CD4-positive, alpha-beta memory T cell (primary cell): ENCODE measurements at regions not wholly inside any gene's neighbourhood (a gene's known extent, or its start where the extent isn't known, plus 50 kb on each side); places are given as distances from the start of the nearest gene placed in this dataset.

ENCODE experiments used
- CTCF ChIA-PET: fragments of 350-600 bp; sonication (Branson Sonifier 250); formaldehyde crosslinking; loops from one replicate; lab custom pipeline; 2021; ENCODE audit warnings: inconsistent platforms; ENCODE audit not compliant: partially characterized antibody; lab: Charles Lee
- POLR2A ChIA-PET: fragments of 350-600 bp; sonication (Branson Sonifier 250); formaldehyde crosslinking; loops from one replicate; lab custom pipeline; 2021; ENCODE audit not compliant: partially characterized antibody; lab: Charles Lee
- DNase-seq, 5 donors: peaks; one replicate each; pipeline versions ENCODE4 v3.0.0 to v3.0.0-alpha.2; 2020 to 2022; ENCODE audit warnings: mixed read lengths in 1 of 5
- H3K27ac ChIP-seq: one replicate; pipeline ENCODE4 v1.7.0; 2013; ENCODE audit warnings: low read depth, low read length
- H3K27me3 ChIP-seq: 2 replicates; pipeline ENCODE4 v1.7.0; 2013; ENCODE audit warnings: mild to moderate bottlenecking, low read length, moderate library complexity; ENCODE audit not compliant: insufficient read depth
- H3K36me3 ChIP-seq: 2 replicates; pipeline ENCODE4 v1.7.0; 2013; ENCODE audit warnings: mild to moderate bottlenecking, low read length, moderate library complexity; ENCODE audit not compliant: insufficient read depth
- H3K4me1 ChIP-seq: 2 replicates; pipeline ENCODE4 v1.7.0; 2013; ENCODE audit warnings: mild to moderate bottlenecking, low read length, moderate library complexity; ENCODE audit not compliant: insufficient read depth
- H3K4me3 ChIP-seq, 2 donors: one replicate each; pipeline ENCODE4 v1.7.0; 2013; ENCODE audit warnings: low read length in 2 of 2, mild to moderate bottlenecking in 1 of 2
- H3K9me3 ChIP-seq, 2 donors: one replicate each; pipeline ENCODE4 v1.7.0; 2013; ENCODE audit warnings: low read length in 2 of 2, control low read depth in 1 of 2; ENCODE audit not compliant: control insufficient read depth in 1 of 2
- H3K27ac Mint-ChIP-seq, 7 donors: one replicate each; pipeline ENCODE4 v1.8.0; 2020 to 2021; ENCODE audit warnings: mixed read lengths in 7 of 7, mild to moderate bottlenecking in 6 of 7, inconsistent platforms in 3 of 7, moderate library complexity in 3 of 7
- H3K27me3 Mint-ChIP-seq, 2 donors: one replicate each; pipeline ENCODE4 v1.8.0; 2020 to 2021; ENCODE audit warnings: mixed read lengths in 2 of 2
- H3K36me3 Mint-ChIP-seq, 2 donors: one replicate each; pipeline ENCODE4 v1.8.0; 2020 to 2021; ENCODE audit warnings: mixed read lengths in 2 of 2, inconsistent platforms in 1 of 2, mild to moderate bottlenecking in 1 of 2
- H3K4me1 Mint-ChIP-seq, 4 donors: one replicate each; pipeline ENCODE4 v1.8.0; 2020 to 2021; ENCODE audit warnings: mixed read lengths in 4 of 4, mild to moderate bottlenecking in 1 of 4
- H3K4me3 Mint-ChIP-seq, 8 donors: one replicate each; pipeline ENCODE4 v1.8.0; 2020 to 2021; ENCODE audit warnings: mixed read lengths in 8 of 8, mild to moderate bottlenecking in 7 of 8, moderate library complexity in 6 of 8, inconsistent platforms in 3 of 8
- H3K9me3 Mint-ChIP-seq, 8 donors: one replicate each; pipeline ENCODE4 v1.8.0; 2020 to 2021; ENCODE audit warnings: mixed read lengths in 8 of 8, mild to moderate bottlenecking in 5 of 8, inconsistent platforms in 3 of 8, moderate library complexity in 1 of 8
- intact Hi-C: fragments of 100-400 bp; cut with micrococcal nuclease; formaldehyde crosslinking; loops from one replicate; pipeline ENCODE4 v1.15.1; 2023

DNA sequence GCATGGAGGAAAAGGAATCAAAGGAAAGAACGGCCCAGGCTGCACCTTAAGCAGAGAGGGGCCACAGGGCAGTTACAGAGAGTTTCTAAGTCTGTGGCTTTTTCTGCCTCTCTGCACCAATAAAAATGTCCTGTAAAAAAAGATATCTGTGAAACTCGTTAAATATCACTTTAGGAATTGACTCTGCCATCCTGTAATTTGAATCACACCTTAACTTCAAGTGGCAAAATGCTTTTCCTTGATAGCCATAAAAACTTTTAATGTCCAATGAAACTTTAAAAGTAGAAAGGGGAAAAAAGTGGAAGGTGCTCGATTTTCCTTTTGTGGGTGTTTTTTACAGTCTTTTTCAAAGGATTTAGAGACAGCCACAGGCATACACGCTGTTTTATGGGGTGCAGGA lies 255.7 kb downstream of the ARRDC4 start:
- Mint-ChIP-seq H3K27ac (no peak overlapping the region), H3K4me3 (no peak overlapping the region), H3K4me1 (no peaks in the 10 kb centered on the region), H3K27me3 (no peaks in the 10 kb centered on the region), H3K9me3 (peaks cover 0 to 5% (median 0%) of the 10 kb centered on the region in 8 donors), H3K36me3 (no peaks in the 10 kb centered on the region)
- no peaks in the 10 kb centered on the region for H3K9me3 ChIP-seq
- no peaks in the 10 kb centered on the region for H3K4me1 ChIP-seq
- H3K27ac ChIP-seq: no peak overlapping the region
- DNase-seq: no peak
- no peak overlapping the region for H3K4me3 ChIP-seq
- no peaks in the 10 kb centered on the region for H3K27me3 ChIP-seq
- ChIA-PET POLR2A (no interaction called here), CTCF (no interaction called here)
- no peaks in the 10 kb centered on the region for H3K36me3 ChIP-seq
- intact Hi-C loops: no loop called here

DNA sequence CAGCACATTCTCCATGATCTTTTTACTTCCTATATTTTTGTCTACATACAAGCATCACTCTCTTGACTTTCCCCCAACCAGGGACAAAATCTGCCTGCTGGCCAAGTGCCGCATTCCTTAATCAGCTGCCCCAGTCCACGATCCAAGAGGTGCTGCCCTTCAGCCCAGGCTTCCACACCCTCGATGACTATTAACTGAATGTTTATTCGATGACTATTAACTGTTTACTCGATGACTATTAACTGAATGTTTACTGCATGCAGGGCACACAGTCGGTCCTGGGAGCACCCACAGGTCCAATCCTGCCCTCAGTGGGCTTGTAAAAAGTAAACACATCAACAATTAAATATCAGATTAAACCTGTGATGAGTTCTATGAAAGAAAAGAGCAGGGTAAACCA lies 256.9 kb downstream of the ARRDC4 start:
- Mint-ChIP-seq H3K36me3 (no peaks in the 10 kb centered on the region), H3K27me3 (no peaks in the 10 kb centered on the region), H3K27ac (no peak overlapping the region), H3K9me3 (peaks cover 0 to 7% (median 0%) of the 10 kb centered on the region in 8 donors), H3K4me1 (no peaks in the 10 kb centered on the region), H3K4me3 (no peak overlapping the region)
- POLR2A ChIA-PET: no interaction called here
- Histone ChIP-seq H3K4me3 (no peak overlapping the region), H3K27ac (no peak overlapping the region), H3K27me3 (no peaks in the 10 kb centered on the region), H3K9me3 (no peaks in the 10 kb centered on the region), H3K4me1 (no peaks in the 10 kb centered on the region), H3K36me3 (no peaks in the 10 kb centered on the region)
- intact Hi-C loops: no loop called here
- no peak for DNase-seq
- CTCF ChIA-PET: no interaction called here

DNA sequence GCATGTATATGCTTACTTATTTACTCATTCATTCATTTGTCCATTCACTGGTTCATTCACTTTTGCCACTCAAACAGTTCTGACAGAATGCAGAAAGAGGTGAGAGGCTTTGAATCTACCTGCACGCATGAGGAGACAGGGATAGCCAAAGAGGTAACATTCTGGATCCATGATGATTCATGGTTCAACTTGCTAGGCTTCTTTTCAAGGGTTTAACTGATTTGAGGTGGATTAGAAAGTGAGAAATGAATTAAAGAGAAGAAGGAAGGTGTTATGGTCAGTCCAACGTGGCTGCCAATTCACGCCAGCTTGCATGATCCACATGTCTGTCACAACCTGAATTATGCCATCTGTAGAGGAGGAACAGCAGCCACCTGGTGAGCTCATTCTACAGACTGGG lies 260.6 kb downstream of the ARRDC4 start:
- Mint-ChIP-seq H3K4me1 (no peaks in the 10 kb centered on the region), H3K36me3 (no peaks in the 10 kb centered on the region), H3K27me3 (peaks cover 0 to 2% of the 10 kb centered on the region in 2 donors), H3K4me3 (no peak overlapping the region), H3K27ac (peak overlapping the region in 1 of 7 donors; percentile 37), H3K9me3 (peaks cover 0 to 3% (median 0%) of the 10 kb centered on the region in 8 donors)
- DNase-seq: no peak
- H3K4me1 ChIP-seq: no peaks in the 10 kb centered on the region
- no peaks in the 10 kb centered on the region for H3K27me3 ChIP-seq
- POLR2A ChIA-PET: no interaction called here
- CTCF ChIA-PET: no interaction called here
- no peaks in the 10 kb centered on the region for H3K9me3 ChIP-seq
- no peak overlapping the region for H3K4me3 ChIP-seq
- H3K27ac ChIP-seq: no peak overlapping the region
- intact Hi-C loops: no loop called here
- H3K36me3 ChIP-seq: no peaks in the 10 kb centered on the region

DNA sequence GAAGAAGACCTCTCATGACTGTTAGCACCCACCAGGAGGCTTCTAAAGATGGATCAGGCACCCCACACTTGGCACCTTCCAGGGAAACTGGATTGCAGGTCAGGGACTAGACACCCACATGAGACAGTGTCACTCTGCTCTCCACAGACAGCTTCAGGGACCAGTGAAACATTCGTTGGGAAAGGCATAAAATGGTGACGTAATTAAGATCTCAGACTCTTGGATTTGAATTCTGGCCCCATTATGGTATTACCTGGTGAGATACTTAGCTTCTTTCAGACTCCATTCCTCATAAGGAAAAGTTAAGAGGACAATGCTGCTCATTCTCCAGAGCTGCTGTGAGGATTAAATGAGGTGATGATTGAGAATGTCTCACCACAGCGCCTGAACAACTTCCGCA lies 261.1 kb downstream of the ARRDC4 start:
- no peak for DNase-seq
- Histone ChIP-seq H3K27ac (no peak overlapping the region), H3K27me3 (no peaks in the 10 kb centered on the region), H3K36me3 (no peaks in the 10 kb centered on the region), H3K4me1 (no peaks in the 10 kb centered on the region), H3K4me3 (no peak overlapping the region), H3K9me3 (no peaks in the 10 kb centered on the region)
- peaks cover 0 to 2% of the 10 kb centered on the region in 2 donors for H3K27me3 Mint-ChIP-seq
- H3K36me3 Mint-ChIP-seq: no peaks in the 10 kb centered on the region
- no peak overlapping the region for H3K4me3 Mint-ChIP-seq
- no peak overlapping the region for H3K27ac Mint-ChIP-seq
- CTCF ChIA-PET: no interaction called here
- intact Hi-C loops: no loop called here
- peaks cover 0 to 3% (median 0%) of the 10 kb centered on the region in 8 donors for H3K9me3 Mint-ChIP-seq
- POLR2A ChIA-PET: no interaction called here
- H3K4me1 Mint-ChIP-seq: no peaks in the 10 kb centered on the region

DNA sequence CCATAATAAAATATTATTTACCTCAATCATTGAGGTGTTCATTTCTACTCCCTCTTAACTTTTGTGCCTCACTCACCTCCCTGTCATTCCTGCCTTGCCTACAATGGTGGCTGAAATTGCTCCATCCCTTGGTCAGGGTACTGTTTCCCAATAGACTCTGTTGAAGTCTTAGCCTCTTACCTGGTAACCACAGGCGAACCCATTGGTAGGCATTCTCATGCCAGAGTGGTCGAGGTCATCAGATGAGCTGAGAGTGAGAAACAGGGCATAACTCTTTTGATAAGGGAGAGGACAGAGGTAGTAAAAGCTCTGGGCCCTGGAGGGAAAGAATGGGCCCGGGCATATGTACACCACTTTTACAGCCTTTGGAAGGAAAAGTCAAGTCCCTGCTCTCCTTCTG lies 265.6 kb downstream of the ARRDC4 start:
- no peaks in the 10 kb centered on the region for H3K4me1 Mint-ChIP-seq
- POLR2A ChIA-PET: no interaction called here
- H3K4me1 ChIP-seq: no peaks in the 10 kb centered on the region
- peaks cover 0 to 2% of the 10 kb centered on the region in 2 donors for H3K27me3 Mint-ChIP-seq
- H3K9me3 Mint-ChIP-seq: peaks cover 0 to 4% (median 0%) of the 10 kb centered on the region in 8 donors
- no peak overlapping the region for H3K27ac ChIP-seq
- H3K27me3 ChIP-seq: no peaks in the 10 kb centered on the region
- H3K9me3 ChIP-seq: no peaks in the 10 kb centered on the region
- intact Hi-C loops: no loop called here
- no peak for DNase-seq
- no peaks in the 10 kb centered on the region for H3K36me3 ChIP-seq
- H3K36me3 Mint-ChIP-seq: no peaks in the 10 kb centered on the region
- H3K27ac Mint-ChIP-seq: no peak overlapping the region
- no peak overlapping the region for H3K4me3 ChIP-seq
- H3K4me3 Mint-ChIP-seq: no peak overlapping the region
- CTCF ChIA-PET: no interaction called here

DNA sequence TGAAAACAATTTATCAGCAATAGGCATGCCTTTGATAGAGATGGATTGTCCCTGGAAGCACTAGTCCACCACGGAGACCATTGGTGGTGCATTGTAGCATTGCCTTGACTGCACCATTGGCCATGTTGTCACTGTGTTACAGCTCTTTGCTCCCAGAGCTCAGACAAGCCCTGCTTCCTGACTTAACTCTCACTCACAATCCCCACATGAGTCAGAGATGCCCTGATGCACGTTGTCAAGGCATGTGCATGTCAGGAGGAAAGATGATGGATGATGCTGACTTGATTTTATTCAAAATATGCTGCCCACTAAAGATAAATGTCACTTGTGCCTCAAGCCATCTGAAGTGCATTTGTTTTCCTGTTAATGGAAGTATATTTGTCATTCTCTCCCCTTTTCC lies 266.1 kb downstream of the ARRDC4 start:
- CTCF ChIA-PET: no interaction called here
- H3K36me3 ChIP-seq: no peaks in the 10 kb centered on the region
- H3K4me3 ChIP-seq: no peak overlapping the region
- H3K4me1 Mint-ChIP-seq: no peaks in the 10 kb centered on the region
- DNase-seq: no peak
- H3K9me3 ChIP-seq: no peaks in the 10 kb centered on the region
- no peak overlapping the region for H3K27ac Mint-ChIP-seq
- H3K27ac ChIP-seq: no peak overlapping the region
- H3K9me3 Mint-ChIP-seq: peaks cover 0 to 4% (median 0%) of the 10 kb centered on the region in 8 donors
- H3K4me1 ChIP-seq: no peaks in the 10 kb centered on the region
- no peak overlapping the region for H3K4me3 Mint-ChIP-seq
- intact Hi-C loops: no loop called here
- no peaks in the 10 kb centered on the region for H3K36me3 Mint-ChIP-seq
- H3K27me3 Mint-ChIP-seq: peaks cover 0 to 2% of the 10 kb centered on the region in 2 donors
- POLR2A ChIA-PET: no interaction called here
- no peaks in the 10 kb centered on the region for H3K27me3 ChIP-seq

DNA sequence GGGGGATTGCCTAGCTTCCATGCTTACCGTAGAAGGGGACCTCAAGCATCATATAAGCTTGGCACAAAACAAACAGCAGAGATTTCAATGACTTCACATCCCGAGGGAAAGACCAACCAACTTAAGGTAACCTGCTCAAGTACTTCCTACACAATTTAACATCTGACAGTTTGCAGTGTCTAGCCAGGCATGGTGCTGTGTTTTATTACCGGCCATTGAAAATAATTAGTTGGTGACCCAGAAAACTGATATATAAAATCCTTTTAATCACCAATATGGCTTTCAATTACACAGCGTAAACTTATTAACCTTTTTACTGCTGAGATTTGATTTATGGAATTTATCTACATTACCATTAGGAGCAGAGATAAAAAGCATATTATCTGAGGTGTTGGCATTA lies 268.3 kb downstream of the ARRDC4 start:
- ChIA-PET CTCF (no interaction called here), POLR2A (no interaction called here)
- Mint-ChIP-seq H3K27me3 (peaks cover 0 to 4% of the 10 kb centered on the region in 2 donors), H3K9me3 (peaks cover 0 to 4% (median 0%) of the 10 kb centered on the region in 8 donors), H3K4me1 (no peaks in the 10 kb centered on the region), H3K4me3 (no peak overlapping the region), H3K36me3 (no peaks in the 10 kb centered on the region), H3K27ac (no peak overlapping the region)
- Histone ChIP-seq H3K4me3 (no peak overlapping the region), H3K36me3 (no peaks in the 10 kb centered on the region), H3K4me1 (no peaks in the 10 kb centered on the region), H3K9me3 (no peaks in the 10 kb centered on the region), H3K27me3 (no peaks in the 10 kb centered on the region), H3K27ac (no peak overlapping the region)
- no peak for DNase-seq
- intact Hi-C loops: no loop called here

DNA sequence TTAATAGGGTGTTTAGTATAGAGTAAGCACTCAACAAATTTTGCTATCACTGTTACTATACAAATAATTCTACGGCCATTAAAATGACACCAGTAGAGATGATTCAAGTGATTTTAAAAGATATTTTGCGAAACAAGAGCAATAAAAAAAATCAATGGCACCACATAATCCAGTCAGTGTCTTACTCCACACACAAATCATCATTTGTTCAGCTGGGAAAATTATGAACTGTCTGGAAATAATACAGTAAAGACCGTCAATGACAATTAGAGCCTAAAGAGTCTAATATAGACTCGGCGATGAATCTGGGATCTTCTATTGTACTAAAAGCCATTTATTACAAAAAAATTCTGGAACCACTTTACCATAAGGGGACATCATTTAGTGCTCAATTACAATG lies 270.5 kb downstream of the ARRDC4 start:
- H3K27me3 ChIP-seq: no peaks in the 10 kb centered on the region
- no peak overlapping the region for H3K4me3 ChIP-seq
- no peaks in the 10 kb centered on the region for H3K9me3 ChIP-seq
- Mint-ChIP-seq H3K27me3 (peaks cover 0 to 2% of the 10 kb centered on the region in 2 donors), H3K4me3 (no peak overlapping the region), H3K9me3 (peaks cover 0 to 4% (median 0%) of the 10 kb centered on the region in 8 donors), H3K27ac (no peak overlapping the region), H3K36me3 (no peaks in the 10 kb centered on the region), H3K4me1 (no peaks in the 10 kb centered on the region)
- CTCF ChIA-PET: no interaction called here
- DNase-seq: no peak
- H3K36me3 ChIP-seq: no peaks in the 10 kb centered on the region
- POLR2A ChIA-PET: no interaction called here
- intact Hi-C loops: no loop called here
- H3K4me1 ChIP-seq: no peaks in the 10 kb centered on the region
- H3K27ac ChIP-seq: no peak overlapping the region
